Neural cell (in vitro differentiated cells): ENCODE measurements at regions not wholly inside any gene's neighbourhood (a gene's known extent, or its start where the extent isn't known, plus 50 kb on each side); places are given as distances from the start of the nearest gene placed in this dataset.

ENCODE experiments used
- EP300 ChIP-seq: fragments of 450-650 bp; conservative IDR thresholded peaks from 2 replicates; pipeline ENCODE4 v1.6.1; 2014; ENCODE audit warnings: antibody characterized with exemption, mild to moderate bottlenecking, moderate library complexity; ENCODE audit not compliant: poor library complexity, severe bottlenecking
- MXI1 ChIP-seq: fragments of 450-650 bp; conservative IDR thresholded peaks from 2 replicates; pipeline ENCODE4 v1.6.1; 2014; ENCODE audit warnings: antibody characterized with exemption, mild to moderate bottlenecking; ENCODE audit not compliant: poor library complexity, severe bottlenecking
- POLR2AphosphoS5 ChIP-seq: IDR thresholded peaks from 2 replicates; pipeline ENCODE4 v1.6.1; 2012
- TF ChIP-seq, protein P1 (sequence below): fragments of 450-650 bp; IDR thresholded peaks from 2 replicates; pipeline ENCODE4 v1.5.1; 2014; ENCODE audit warnings: antibody characterized with exemption, mild to moderate bottlenecking, moderate library complexity; ENCODE audit not compliant: poor library complexity, severe bottlenecking

DNA sequence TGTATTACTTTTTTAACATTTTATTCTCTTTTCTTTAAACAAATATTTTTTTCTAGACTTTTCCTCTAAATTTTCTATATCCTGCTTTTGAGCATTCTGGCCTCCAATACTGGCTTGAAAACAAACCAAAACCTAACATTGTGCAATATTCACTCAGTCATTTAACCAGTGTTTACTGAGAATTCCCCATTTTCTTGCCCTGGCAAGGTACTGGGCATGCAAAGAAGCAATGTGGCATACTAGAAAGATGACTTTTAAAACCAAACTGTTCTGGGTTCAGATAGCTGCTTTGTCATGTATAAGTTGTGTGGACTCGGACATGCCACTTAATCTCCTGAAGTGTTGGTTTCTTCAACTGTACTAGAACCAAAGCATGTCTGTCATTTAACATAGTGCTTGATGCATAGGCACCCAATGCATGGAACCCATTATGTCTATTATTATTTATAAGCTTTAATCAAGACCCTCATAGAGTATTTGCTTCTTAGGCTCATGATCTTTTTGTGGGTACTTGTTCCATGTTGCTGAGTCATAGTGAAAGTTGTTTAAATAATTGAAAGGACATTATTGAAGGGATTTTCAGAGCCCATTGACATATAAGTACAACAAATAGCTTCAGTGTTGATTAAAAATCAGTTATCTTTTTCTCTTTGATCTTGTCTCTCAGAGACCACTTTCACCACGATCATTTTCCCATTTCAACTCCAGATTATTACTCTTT lies 185.4 kb upstream of the OSR1 start:
- TF ChIP-seq, protein P1, sequence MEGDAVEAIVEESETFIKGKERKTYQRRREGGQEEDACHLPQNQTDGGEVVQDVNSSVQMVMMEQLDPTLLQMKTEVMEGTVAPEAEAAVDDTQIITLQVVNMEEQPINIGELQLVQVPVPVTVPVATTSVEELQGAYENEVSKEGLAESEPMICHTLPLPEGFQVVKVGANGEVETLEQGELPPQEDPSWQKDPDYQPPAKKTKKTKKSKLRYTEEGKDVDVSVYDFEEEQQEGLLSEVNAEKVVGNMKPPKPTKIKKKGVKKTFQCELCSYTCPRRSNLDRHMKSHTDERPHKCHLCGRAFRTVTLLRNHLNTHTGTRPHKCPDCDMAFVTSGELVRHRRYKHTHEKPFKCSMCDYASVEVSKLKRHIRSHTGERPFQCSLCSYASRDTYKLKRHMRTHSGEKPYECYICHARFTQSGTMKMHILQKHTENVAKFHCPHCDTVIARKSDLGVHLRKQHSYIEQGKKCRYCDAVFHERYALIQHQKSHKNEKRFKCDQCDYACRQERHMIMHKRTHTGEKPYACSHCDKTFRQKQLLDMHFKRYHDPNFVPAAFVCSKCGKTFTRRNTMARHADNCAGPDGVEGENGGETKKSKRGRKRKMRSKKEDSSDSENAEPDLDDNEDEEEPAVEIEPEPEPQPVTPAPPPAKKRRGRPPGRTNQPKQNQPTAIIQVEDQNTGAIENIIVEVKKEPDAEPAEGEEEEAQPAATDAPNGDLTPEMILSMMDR: no peak
- TF ChIP-seq POLR2AphosphoS5 (no peak), MXI1 (no peak), EP300 (no peak)
